IPS-18a (cell line): ENCODE measurements at regions not wholly inside any gene's neighbourhood (a gene's known extent, or its start where the extent isn't known, plus 50 kb on each side); places are given as distances from the start of the nearest gene placed in this dataset.
"Not testable (repeated sequence)": the region's sequence is repeated elsewhere in the genome, so short reads cannot be mapped to it uniquely, and the experiment has no call there.

Source experiments
- H3K27ac ChIP-seq: one replicate; pipeline ENCODE4 v1.5.1; 2013; ENCODE audit warnings: low read length
- H3K27me3 ChIP-seq: one replicate; pipeline ENCODE4 v1.6.1; 2013; ENCODE audit warnings: mild to moderate bottlenecking, low read length; ENCODE audit not compliant: control insufficient read depth, insufficient read depth
- H3K36me3 ChIP-seq: one replicate; pipeline ENCODE4 v1.6.1; 2013; ENCODE audit warnings: low read depth, low read length; ENCODE audit not compliant: control insufficient read depth
- H3K4me1 ChIP-seq: one replicate; pipeline ENCODE4 v1.6.1; 2013; ENCODE audit warnings: low read depth, low read length; ENCODE audit not compliant: control insufficient read depth
- H3K4me3 ChIP-seq: one replicate; pipeline ENCODE4 v1.5.1; 2013; ENCODE audit warnings: low read length
- H3K9ac ChIP-seq: one replicate; pipeline ENCODE4 v1.6.1; 2013; ENCODE audit warnings: mild to moderate bottlenecking, low read length, moderate library complexity
- H3K9me3 ChIP-seq: one replicate; pipeline ENCODE4 v1.6.1; 2013; ENCODE audit warnings: low read depth, low read length; ENCODE audit not compliant: control insufficient read depth

DNA sequence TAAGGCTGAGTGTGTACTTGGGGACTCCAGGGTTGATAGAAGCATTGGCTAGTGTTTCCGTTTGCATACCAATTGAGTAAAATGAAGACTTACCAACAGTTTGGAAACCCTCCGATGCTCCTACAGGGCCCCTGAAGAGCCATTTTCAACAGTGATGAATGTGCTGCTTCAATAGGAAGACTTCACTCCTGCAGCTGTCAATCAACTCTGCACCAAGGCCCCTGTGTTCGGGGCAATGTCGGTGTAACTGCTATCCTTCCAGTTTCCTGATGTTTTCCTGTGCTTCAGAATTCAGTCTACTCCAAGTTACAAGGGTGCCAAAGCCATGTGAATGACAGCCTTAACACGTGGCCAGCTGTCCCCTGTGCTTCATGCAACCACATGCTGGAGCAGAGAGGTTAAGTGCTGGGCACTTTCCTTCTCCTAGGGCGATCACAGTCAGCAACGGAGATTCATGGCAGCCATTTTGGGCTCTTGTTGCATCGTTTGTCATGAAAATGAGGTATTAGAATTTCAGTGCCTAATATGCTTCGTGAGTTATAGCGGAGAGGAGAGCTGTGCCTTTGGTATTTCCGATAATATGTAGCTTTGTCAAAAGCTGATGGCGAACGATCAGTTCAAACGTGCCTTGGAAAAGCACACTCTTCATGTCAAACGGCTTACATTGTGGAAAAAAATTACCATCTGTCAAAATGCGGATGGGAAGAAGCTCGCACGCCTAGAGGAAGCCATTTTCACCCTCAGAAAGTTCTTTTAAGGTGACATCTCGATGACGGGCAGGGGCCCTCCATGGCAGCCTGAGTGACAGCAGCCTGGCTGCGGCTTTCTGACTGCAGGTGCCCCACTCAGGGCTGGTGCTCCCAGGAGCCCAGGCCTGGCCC is 287.8 kb downstream of the ACTR3B start:
- Histone ChIP-seq H3K27ac (no peak overlapping the region), H3K36me3 (no peaks in the 10 kb centered on the region), H3K4me3 (no peak overlapping the region), H3K9me3 (no peaks in the 10 kb centered on the region), H3K9ac (no peak overlapping the region), H3K4me1 (no peaks in the 10 kb centered on the region), H3K27me3 (no peaks in the 10 kb centered on the region)

DNA sequence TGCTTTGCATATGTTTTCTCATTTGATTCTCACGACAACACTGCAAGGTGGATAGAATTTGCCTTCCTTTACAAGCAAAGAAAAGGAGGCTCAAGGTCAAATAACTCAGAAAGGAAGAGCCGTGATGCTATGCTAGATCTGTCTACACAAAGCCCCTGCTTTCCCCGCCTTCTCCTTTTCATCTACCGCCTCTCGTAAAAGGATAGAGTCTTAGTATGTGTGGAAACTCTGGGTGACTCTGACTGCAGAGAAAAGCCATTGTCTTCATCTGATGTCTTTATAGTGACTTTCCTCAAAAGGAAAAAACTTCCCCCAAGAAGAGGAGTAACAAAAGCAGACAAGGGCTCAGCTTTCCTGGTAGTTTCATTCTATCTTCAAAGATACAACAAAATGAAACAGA is 292.7 kb downstream of the ACTR3B start:
- Histone ChIP-seq H3K9ac (no peak overlapping the region), H3K4me3 (no peak overlapping the region), H3K36me3 (no peaks in the 10 kb centered on the region), H3K27me3 (no peaks in the 10 kb centered on the region), H3K9me3 (no peaks in the 10 kb centered on the region), H3K27ac (no peak overlapping the region), H3K4me1 (no peaks in the 10 kb centered on the region)

DNA sequence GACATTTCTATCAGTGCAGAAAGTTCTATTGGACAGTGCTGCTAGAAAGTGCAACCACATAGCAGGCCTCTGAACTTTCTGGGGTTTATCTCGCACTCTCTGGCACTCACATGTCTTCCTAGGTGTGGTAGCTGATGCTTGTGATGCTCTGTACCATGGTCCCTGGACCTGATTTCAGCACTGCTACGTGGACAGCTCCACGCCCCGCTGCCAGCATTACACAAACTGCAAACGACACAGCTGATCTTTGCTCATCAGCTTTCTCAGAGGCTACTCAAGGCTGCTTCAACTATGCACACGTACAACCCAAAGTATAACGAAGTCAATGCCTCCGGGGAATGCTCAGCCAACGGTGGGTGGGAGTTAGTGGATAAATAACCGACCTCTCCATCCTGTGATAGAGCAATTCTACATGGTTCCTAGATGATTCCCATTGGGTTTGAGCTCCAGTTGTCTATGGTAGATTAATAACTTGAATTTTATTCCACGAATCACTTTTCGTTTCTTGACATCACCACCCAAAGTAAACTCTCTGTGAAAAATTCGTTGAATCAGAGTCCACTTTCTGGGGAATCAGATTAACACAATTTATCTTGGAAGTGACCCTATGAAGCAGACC is 302.5 kb downstream of the ACTR3B start:
- Histone ChIP-seq H3K9me3 (no peaks in the 10 kb centered on the region), H3K9ac (no peak overlapping the region), H3K27me3 (no peaks in the 10 kb centered on the region), H3K36me3 (no peaks in the 10 kb centered on the region), H3K4me1 (no peaks in the 10 kb centered on the region), H3K4me3 (no peak overlapping the region), H3K27ac (no peak overlapping the region)

DNA sequence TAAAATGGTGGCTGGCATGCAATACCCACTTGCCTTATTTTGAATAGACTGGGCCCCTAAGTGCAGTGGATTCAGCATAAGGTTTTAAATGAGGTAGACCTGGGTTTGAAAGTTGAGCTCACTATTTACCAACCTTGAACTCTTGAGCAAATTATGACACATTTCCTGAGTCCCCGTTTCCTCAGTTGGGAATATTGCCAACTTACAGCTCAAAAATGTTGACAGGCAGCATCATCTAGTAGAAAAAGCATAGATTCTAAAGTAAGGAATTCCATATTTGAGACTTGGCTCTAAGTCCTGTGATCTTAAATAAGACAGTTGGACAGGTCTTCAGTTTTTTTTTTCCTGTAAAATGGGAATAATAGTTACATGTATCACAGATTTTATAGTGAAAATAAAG is 305.5 kb downstream of the ACTR3B start:
- H3K4me3 ChIP-seq, result no peak overlapping the region
- no peaks in the 10 kb centered on the region for H3K36me3 ChIP-seq
- H3K27me3 ChIP-seq, result no peaks in the 10 kb centered on the region
- H3K9me3 ChIP-seq, result no peaks in the 10 kb centered on the region
- H3K27ac ChIP-seq, result no peak overlapping the region
- H3K4me1 ChIP-seq, result no peaks in the 10 kb centered on the region
- H3K9ac ChIP-seq, result no peak overlapping the region

DNA sequence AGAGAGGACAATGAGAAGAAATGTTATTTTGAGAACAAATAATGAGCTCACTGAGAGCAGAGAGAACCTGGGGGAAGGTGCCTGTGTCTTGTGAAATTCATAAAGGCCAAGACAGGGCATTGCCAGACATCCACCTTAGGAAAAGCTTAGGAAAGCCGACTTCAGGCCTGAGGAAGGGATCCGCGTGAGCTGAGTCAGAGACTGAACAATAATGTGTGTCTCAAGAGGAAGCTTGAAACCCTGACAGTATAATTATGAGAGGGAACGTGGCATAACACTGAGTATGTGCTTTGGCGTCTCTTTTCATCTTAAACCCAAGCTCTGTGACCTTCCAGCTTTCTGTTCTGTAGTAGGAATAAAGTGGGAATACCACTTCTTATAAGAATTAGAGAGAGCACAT is 307.2 kb downstream of the ACTR3B start:
- Histone ChIP-seq H3K4me3 (no peak overlapping the region), H3K27me3 (no peaks in the 10 kb centered on the region), H3K9me3 (no peaks in the 10 kb centered on the region), H3K36me3 (no peaks in the 10 kb centered on the region), H3K27ac (no peak overlapping the region), H3K4me1 (no peaks in the 10 kb centered on the region), H3K9ac (no peak overlapping the region)

DNA sequence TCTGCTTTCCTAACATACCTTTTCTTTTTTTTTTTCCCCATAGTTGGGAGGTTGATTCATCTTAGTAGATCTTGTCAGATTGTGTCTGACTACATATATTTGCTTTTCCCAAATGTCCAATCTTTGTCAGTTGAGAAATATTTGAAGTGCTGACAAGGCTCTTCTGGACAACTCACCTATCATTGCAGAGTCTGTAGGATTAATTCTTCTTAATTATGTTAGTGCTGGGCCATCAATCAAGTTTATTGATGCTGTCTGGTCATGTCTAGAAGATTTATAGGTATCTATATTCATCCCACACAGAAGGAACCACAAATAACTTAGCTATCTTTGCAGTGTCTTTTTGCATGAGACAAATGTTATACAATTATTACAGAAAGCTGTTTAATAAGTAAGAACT is 310.6 kb downstream of the ACTR3B start:
- Histone ChIP-seq H3K27ac (no peak overlapping the region), H3K9me3 (no peaks in the 10 kb centered on the region), H3K4me3 (no peak overlapping the region), H3K4me1 (no peaks in the 10 kb centered on the region), H3K27me3 (no peaks in the 10 kb centered on the region), H3K9ac (no peak overlapping the region), H3K36me3 (no peaks in the 10 kb centered on the region)

DNA sequence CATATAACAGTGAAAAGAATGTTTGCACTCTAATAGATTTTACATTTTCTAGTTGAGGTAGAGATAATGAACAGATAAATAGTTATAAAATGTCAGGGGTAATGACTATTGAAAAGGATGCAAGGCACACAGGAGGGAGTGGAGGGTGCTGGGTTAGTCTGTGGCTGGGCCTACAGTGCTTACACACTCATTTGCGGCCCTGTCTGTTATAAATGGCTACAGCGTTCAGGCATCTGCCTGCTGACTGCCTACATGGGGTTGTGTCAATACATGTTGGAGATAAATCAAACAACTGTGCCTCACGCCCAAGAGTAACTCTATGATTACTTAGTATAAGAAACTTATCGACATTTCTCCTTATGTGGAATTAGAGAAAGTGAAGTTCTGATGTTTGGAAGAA is 313.3 kb downstream of the ACTR3B start:
- Histone ChIP-seq H3K9me3 (no peaks in the 10 kb centered on the region), H3K4me1 (no peaks in the 10 kb centered on the region), H3K27ac (no peak overlapping the region), H3K9ac (no peak overlapping the region), H3K4me3 (no peak overlapping the region), H3K27me3 (no peaks in the 10 kb centered on the region), H3K36me3 (no peaks in the 10 kb centered on the region)

DNA sequence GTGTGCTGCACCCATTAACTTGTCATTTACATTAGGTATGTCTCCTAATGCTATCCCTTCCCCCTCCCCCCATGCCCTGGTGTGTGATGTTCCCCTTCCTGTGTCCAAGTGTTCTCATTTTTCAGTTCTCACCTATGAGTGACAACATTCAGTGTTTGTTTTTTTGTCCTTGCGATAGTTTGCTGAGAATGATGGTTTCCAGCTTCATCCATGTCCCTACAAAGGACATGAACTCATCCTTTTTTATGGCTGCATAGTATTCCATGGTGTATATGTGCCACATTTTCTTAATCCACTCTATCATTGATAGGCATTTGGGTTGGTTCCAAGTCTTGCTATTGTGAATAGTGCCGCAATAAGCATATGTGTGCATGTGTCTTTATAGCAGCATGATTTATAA is 316.7 kb downstream of the ACTR3B start:
- not testable (repeated sequence) for H3K9me3 ChIP-seq, H3K4me1 ChIP-seq, H3K4me3 ChIP-seq, H3K27ac ChIP-seq, H3K9ac ChIP-seq, H3K36me3 ChIP-seq, H3K27me3 ChIP-seq

DNA sequence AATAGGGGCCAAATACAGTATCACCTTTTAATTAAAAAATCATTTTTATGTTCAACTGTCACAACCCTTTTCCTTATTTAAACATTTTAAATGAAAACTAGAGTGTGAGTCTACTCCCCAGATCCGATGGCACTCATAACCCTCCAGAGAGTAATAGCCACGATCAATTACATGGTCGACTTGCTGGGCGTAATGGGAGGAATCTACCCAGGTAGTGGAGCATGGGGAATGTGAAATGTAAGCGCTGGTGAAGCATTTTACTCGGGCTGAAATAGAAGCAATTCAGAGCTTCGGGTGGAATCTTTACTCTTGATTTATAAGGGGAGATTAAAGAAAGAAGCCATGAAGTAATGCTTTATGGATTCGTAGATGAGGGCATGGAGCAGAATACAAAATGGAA is 321.9 kb downstream of the ACTR3B start:
- no peak overlapping the region for H3K27ac ChIP-seq
- no peak overlapping the region for H3K9ac ChIP-seq
- H3K4me1 ChIP-seq, result no peaks in the 10 kb centered on the region
- no peaks in the 10 kb centered on the region for H3K9me3 ChIP-seq
- H3K4me3 ChIP-seq, result no peak overlapping the region
- no peaks in the 10 kb centered on the region for H3K27me3 ChIP-seq
- no peaks in the 10 kb centered on the region for H3K36me3 ChIP-seq

DNA sequence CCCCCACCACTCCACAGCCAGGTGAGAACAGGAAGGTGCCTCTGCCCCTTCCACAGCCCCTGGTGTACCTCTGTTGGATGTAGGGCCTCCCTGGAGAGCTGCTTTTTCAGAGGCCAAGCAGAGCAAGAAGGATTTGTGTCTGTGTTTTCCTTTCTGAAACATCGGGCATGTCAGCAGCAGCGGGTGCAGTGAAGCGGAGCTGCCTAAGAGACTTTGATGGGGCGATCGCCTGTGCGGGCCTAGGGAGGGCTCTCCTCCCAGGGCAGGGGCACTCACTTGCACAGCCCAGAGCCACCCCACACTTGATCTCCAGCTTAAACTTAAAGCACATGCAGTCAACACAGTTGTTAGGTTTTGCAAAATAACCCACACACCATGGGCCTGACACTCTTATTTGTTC is 324.7 kb downstream of the ACTR3B start:
- Histone ChIP-seq H3K9me3 (no peaks in the 10 kb centered on the region), H3K9ac (no peak overlapping the region)

DNA sequence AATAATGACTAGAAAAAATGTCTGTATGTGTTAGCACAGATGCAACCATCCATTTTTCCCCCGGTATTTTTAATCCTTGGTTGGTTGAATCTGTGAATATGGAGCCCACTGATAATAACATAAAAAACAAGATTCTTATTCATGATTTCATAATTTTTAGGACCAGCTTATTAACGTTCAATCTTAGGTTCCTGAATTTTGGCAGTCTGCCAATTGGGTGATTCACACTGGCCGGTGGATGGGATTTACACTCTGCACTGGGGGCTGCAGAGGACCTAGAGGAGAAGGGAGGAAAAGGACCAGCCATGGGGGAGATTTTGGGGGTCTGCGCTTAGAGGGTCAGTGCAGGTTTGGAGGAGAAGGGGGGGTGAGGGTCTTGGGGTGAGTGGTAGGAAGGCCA is 327.9 kb downstream of the ACTR3B start:
- Histone ChIP-seq H3K27me3 (no peaks in the 10 kb centered on the region), H3K27ac (no peak overlapping the region), H3K36me3 (no peaks in the 10 kb centered on the region), H3K9me3 (no peaks in the 10 kb centered on the region), H3K9ac (no peak overlapping the region), H3K4me1 (no peaks in the 10 kb centered on the region), H3K4me3 (no peak overlapping the region)

More for the DNA sequence above, 324.7 kb downstream of the ACTR3B start:
- no peak overlapping the region for H3K4me3 ChIP-seq
- H3K36me3 ChIP-seq, result no peaks in the 10 kb centered on the region
- no peaks in the 10 kb centered on the region for H3K27me3 ChIP-seq
- H3K27ac ChIP-seq, result no peak overlapping the region
- H3K4me1 ChIP-seq, result no peaks in the 10 kb centered on the region

DNA sequence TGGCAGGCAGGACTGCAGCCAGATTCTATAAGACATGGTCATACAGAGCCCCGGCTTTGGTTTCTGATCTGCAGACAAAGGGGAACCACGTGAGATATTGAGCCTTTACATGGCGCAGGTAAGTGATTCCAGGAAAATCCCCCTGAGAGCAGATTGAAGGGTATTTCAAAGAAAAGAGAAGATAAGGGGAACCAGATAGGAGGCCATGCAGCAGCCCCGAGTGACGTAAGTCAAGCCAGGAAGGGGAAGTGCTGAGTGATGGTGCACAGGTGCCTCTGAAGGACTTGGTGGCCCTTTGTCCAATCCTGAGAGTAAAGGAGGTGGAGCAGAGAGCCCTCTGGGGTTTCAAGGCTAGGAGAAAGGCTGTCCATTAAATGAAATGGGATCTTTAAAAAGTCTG is 329.0 kb downstream of the ACTR3B start:
- Histone ChIP-seq H3K4me3 (no peak overlapping the region), H3K9me3 (no peaks in the 10 kb centered on the region), H3K36me3 (no peaks in the 10 kb centered on the region), H3K27me3 (no peaks in the 10 kb centered on the region), H3K4me1 (no peaks in the 10 kb centered on the region), H3K9ac (no peak overlapping the region), H3K27ac (no peak overlapping the region)
